ENCODE measurements at regions not wholly inside any gene's neighbourhood (a gene's known extent, or its start where the extent isn't known, plus 50 kb on each side); places are given as distances from the start of the nearest gene placed in this dataset.
"Not testable (repeated sequence)": the region's sequence is repeated elsewhere in the genome, so short reads cannot be mapped to it uniquely, and the experiment has no call there.

GRCh38 chr20:33927724-33928123 lies 66.0 kb upstream of the RALY start:
- Histone ChIP-seq H3K27ac (no peak overlapping the region), H3K9me3 (no peaks in the 10 kb centered on the region), H3K27me3 (no peaks in the 10 kb centered on the region), H3K36me3 (no peaks in the 10 kb centered on the region), H3K4me3 (replicated peaks in 1 of 3) (no peak overlapping the region), H3K4me1 (no peaks in the 10 kb centered on the region)
- 79 to 87% methylated on average over 5 of the region's 5 CpGs for WGBS, 2 donors
- no peak for DNase-seq
- TF ChIP-seq CTCF (IDR thresholded peaks at IDR 0.05): no peak
- TF ChIP-seq POLR2A (IDR thresholded peaks at IDR 0.05): no peak
- intact Hi-C loops (cut with DNase I): no loop called here

- Histone ChIP-seq H3K36me3 (no peaks in the 10 kb centered on the region), H3K27me3 (no peaks in the 10 kb centered on the region), H3K4me3 (replicated peaks in 1 of 3) (no peak overlapping the region), H3K4me1 (peaks cover 3 to 9% of the 10 kb centered on the region in 2 donors), H3K27ac (no peak overlapping the region), H3K9me3 (no peaks in the 10 kb centered on the region)
- TF ChIP-seq CTCF (IDR thresholded peaks at IDR 0.05) (no peak), POLR2A (IDR thresholded peaks at IDR 0.05) (no peak)
- DNase-seq: no peak
- intact Hi-C loops (cut with DNase I): no loop called here
- 68 to 80% methylated on average over 6 of the region's 6 CpGs for WGBS, 2 donors
These were observed 63.8 kb upstream of the RALY start for GRCh38 chr20:33929917-33930316.

GRCh38 chr20:33933469-33933909 lies 60.2 kb upstream of the RALY start:
- no peaks in the 10 kb centered on the region for H3K9me3 ChIP-seq
- H3K36me3 ChIP-seq: no peaks in the 10 kb centered on the region
- intact Hi-C loops (cut with DNase I): no loop called here
- H3K27me3 ChIP-seq: no peaks in the 10 kb centered on the region
- peak overlapping the region; percentile 50 to 79 (median 68) for H3K27ac ChIP-seq
- DNase-seq: peak; percentile 82 to 83
- H3K4me3 ChIP-seq (replicated peaks in 1 of 3): no peak overlapping the region
- peak in 4 of 6 experiments; percentile 45 to 77 (median 63) for TF ChIP-seq CTCF (IDR thresholded peaks at IDR 0.05)
- no peak for TF ChIP-seq POLR2A (IDR thresholded peaks at IDR 0.05)
- 60 to 62% methylated on average over 5 of the region's 5 CpGs for WGBS, 2 donors
- peaks cover 16 to 19% of the 10 kb centered on the region in 2 donors for H3K4me1 ChIP-seq

- Histone ChIP-seq H3K9me3 (no peaks in the 10 kb centered on the region), H3K4me1 (peaks cover 27 to 40% of the 10 kb centered on the region in 2 donors), H3K27me3 (no peaks in the 10 kb centered on the region), H3K4me3 (replicated peaks in 1 of 3) (no peak overlapping the region), H3K36me3 (no peaks in the 10 kb centered on the region), H3K27ac (peak overlapping the region; percentile 51 to 78 (median 61))
- intact Hi-C loops (cut with DNase I): no loop called here
- WGBS, 2 donors: 19 to 27% methylated on average over 5 of the region's 5 CpGs
- no peak for TF ChIP-seq POLR2A (IDR thresholded peaks at IDR 0.05)
- no peak for TF ChIP-seq CTCF (IDR thresholded peaks at IDR 0.05)
- DNase-seq: peak; percentile 83 to 84
These were observed 57.1 kb upstream of the RALY start for GRCh38 chr20:33936656-33937055.

- peaks cover 25 to 43% of the 10 kb centered on the region in 2 donors for H3K4me1 ChIP-seq
- DNase-seq: peak; percentile 61 to 69
- H3K27me3 ChIP-seq; H3K4me3 ChIP-seq (replicated peaks in 1 of 3); H3K9me3 ChIP-seq; H3K36me3 ChIP-seq; intact Hi-C loops (cut with DNase I): not testable (repeated sequence)
- 39 to 46% methylated on average over 5 of the region's 5 CpGs for WGBS, 2 donors
- H3K27ac ChIP-seq: peak overlapping the region; percentile 33 to 68 (median 64)
These were observed 54.7 kb upstream of the RALY start for GRCh38 chr20:33939031-33939430.

GRCh38 chr20:33940666-33941065 lies 53.0 kb upstream of the RALY start:
- Histone ChIP-seq H3K4me1 (peaks cover 18 to 33% of the 10 kb centered on the region in 2 donors), H3K36me3 (no peaks in the 10 kb centered on the region), H3K27ac (peak overlapping the region; percentile 41 to 68 (median 64)), H3K27me3 (no peaks in the 10 kb centered on the region), H3K9me3 (no peaks in the 10 kb centered on the region), H3K4me3 (replicated peaks in 1 of 3) (no peak overlapping the region)
- TF ChIP-seq CTCF (IDR thresholded peaks at IDR 0.05) (no peak), POLR2A (IDR thresholded peaks at IDR 0.05) (no peak)
- WGBS, 2 donors: 65 to 72% methylated on average over 3 of the region's 3 CpGs
- intact Hi-C loops (cut with DNase I): no loop called here
- peak in 1 of 2 donors; percentile 27 for DNase-seq

Data from thyroid gland (tissue), 4 donors.